Fibroblast of skin of back (primary cell): ENCODE measurements at regions not wholly inside any gene's neighbourhood (a gene's known extent, or its start where the extent isn't known, plus 50 kb on each side); places are given as distances from the start of the nearest gene placed in this dataset.
A peak's percentile ranks its signal among the peaks of the same experiment; 100 is the strongest.

Experiments
- DNase-seq: peaks from one replicate; pipeline ENCODE4 v3.0.0-alpha.2; 2013

- no peak for DNase-seq
Observed at GRCh38 chr6:71433441-71433840, 144.8 kb downstream of the OGFRL1 start.

DNA sequence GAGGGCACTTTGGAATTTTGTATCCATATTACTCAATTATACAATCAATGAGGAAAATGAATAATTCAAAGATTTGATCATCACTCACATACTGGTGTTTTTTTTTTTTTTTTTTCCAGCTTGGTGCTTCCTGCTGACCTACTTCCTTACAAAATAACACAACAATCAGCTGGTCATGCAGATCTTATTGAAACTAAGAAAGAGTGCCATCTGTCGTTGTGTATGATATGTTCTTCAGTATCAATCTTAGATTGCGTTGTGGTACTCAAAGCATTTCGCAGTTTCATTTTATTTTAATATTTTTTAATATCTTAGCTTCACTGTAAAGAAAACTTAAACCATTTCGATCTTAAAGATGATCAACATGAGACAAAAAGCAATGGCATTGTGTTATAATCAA, 155.6 kb downstream of the OGFRL1 start:
- DNase-seq = peak; percentile 1

- peak; percentile 13 for DNase-seq
Observed at GRCh38 chr6:71446057-71446456, 157.4 kb downstream of the OGFRL1 start.

- no peak for DNase-seq
Observed at GRCh38 chr6:71446470-71446869, 157.9 kb downstream of the OGFRL1 start.

DNA sequence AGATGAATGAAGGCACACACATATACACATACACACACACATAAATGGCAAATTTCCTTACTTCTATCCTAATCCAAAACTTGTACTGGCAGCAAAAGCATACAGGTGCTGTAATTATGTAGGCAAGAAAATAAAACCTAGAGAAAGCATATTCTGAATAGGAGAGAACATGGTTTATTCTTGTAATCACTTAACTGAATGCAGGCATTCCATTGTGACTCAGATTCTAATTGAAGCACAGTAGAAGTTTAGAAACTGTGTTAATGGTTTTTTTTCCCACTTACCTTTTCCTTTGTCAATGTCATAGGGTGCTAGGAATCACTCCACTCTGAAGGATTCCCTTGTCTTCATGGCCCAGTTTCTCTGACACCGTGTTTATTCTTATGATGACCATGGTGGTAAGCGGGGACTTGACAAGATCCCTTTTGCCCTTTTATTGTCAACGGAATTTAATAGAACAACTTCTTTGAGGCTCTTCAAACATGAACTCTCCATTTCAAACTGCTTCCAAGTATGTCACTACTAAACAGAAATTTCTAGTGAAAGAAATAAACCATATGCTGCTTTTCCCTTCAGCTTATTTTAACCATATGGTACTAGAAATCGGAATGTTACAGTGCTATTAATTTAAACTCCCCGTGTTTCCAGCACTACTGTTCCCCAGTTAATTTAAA, 164.2 kb downstream of the OGFRL1 start:
- DNase-seq = no peak

- DNase-seq = no peak
Observed at GRCh38 chr6:71453371-71453706, 164.7 kb downstream of the OGFRL1 start.

- no peak for DNase-seq
Observed at GRCh38 chr6:71454056-71454455, 165.4 kb downstream of the OGFRL1 start.

GRCh38 chr6:71457929-71458328, 169.3 kb downstream of the OGFRL1 start:
- no peak for DNase-seq

- no peak for DNase-seq
Observed at GRCh38 chr6:71459162-71459561, 170.6 kb downstream of the OGFRL1 start.

- DNase-seq = peak; percentile 35
Observed at GRCh38 chr6:71460933-71461332, 172.3 kb downstream of the OGFRL1 start.

- no peak for DNase-seq
Observed at GRCh38 chr6:71463061-71463460, 174.4 kb downstream of the OGFRL1 start.

DNA sequence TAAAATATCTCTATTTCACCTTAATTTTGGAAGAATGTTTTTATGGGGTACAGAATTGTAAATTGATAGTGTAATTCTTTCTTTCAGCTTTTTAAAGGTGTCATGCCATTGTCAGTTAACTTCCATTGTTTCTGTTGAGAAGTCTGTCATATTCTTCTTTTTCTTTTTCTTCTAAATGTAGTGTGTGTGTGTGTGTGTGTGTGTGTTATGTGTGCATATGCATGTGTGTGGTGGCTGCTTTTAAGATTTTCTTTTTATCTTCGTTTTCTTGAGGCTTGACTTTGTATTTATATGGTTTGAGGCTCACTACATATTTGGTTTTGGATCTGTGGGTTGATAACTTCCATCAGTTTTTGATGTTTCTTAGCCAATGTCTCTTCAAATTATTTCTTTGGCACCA, 176.5 kb downstream of the OGFRL1 start:
- no peak for DNase-seq

- DNase-seq = no peak
Observed at GRCh38 chr6:71466362-71466761, 177.8 kb downstream of the OGFRL1 start.

DNA sequence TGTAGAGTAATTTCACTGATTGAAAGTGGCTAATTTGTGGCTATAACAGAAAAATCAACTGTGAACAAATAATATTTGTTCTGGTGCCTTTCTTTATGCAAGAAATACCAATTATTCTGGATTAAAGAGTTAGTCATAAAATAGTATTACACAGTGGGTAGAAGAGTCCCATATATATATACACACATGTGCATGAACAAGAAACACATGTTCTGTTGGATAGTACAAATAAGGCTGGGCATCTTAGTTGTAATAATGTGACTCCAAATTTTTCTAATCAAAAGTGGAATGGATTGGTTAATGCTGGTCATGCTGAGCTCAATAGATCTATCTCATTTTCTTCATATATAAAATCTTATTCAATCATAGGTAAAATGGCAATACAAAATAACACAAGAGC, 179.4 kb downstream of the OGFRL1 start:
- no peak for DNase-seq

GRCh38 chr6:71468841-71469700, 180.5 kb downstream of the OGFRL1 start:
- DNase-seq = peak; percentile 94

DNA sequence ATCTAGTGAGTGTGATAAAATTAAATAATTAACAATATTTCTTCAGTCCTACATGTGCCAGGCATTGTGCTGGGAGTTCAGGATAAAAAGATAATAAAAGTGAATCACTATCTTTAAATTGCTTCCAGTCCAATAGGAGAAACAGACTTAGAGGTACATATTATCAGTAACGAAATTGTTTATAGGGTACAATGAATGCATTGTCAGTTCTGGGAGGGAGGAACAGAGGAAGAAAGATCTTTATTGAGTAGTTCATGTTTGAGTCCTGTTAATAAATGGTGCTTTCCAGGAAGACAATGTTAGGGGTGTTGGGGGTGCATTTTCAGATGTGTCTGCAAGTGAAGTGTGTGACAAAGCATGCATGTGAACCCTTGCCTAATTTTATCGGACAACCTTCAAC, 183.1 kb downstream of the OGFRL1 start:
- DNase-seq = no peak

GRCh38 chr6:71473926-71474325, 185.3 kb downstream of the OGFRL1 start:
- DNase-seq = peak; percentile 93

DNA sequence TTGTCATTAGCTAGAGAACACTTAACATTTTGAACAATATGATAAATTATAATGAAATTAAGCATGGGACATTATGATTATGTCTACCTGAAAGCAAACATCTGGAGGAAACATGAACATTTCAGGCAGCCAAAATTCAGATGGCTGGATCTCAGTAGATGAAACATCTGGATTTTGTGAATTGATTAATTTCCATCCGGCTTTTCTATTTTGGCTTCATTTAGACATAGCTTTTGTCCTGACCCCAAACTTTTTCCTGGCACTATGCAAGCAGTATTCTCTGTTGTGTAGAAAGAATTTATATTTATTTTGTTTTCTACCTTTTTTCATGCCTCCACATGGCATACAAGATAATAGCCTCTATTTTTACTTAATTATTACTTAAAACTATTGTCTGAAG, 186.3 kb downstream of the OGFRL1 start:
- no peak for DNase-seq

DNA sequence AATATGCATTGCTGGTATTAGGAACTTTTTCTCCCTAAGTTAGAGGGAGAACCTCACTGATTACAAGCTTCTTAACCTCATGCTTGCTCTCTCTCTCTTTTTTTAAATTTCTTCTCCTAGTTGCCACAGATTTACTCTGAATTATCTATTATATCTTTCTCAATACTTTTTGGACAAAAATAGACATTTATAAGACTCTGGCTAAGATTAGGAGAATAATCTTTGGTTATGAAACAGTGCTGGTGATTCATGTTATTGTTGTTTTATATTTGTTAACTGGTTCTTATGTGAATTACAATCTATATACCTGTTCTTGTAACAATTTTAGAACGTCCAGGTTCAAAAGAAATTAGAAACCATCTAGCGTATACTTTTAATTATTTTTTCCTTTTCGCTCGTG, 187.8 kb downstream of the OGFRL1 start:
- no peak for DNase-seq

DNA sequence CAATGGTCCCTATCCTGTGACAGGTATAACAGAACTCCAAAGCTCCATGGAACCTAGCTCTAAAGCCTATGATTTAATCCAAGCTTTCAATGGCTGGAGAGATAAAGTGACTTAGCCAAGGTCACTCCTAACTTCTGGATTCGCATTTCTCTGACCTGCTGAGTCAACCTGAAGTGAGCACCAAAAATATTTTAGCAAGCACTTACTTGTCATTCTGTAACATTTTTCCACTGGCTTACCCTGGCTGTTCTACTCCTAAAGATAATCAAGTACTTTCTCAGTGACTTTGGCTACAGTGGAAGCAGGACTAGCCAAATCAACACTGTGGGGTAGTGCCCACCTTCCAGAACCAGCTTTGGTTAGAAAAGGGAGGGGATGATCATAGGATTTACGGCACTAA, 188.3 kb downstream of the OGFRL1 start:
- DNase-seq = no peak

DNA sequence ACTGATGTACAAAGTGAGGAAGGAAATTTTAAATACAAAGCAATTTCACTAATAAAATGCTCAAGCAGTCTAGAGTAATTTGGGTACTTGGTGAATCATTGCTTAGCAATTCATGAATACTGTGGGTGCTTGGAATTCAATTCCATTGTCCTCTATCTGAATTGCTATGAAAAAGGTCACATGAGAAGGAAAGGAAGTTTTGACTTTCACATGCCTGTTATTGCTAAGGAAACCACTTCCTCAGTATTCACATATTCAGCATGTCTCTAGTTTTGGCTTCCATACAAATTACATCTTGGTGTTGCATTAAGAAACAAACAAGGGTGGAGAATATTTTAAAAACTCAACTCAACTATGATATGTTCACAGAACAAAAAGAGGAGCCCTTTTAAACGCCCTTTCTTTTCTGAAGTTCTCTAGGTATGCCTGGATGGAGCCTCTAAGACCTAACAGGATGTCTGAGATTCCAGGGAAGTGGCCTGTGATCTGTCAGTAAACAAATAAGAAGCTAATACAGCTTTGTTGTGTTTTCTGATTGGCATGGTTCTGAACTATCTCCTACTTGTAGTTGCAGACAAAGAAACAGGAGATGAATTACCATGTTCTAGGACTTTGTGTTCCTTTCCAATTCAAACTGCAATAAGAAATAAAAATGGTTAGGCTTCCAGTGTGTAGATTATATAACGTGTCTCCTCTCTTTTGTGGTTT, 190.4 kb downstream of the OGFRL1 start:
- DNase-seq = peak; percentile 95

GRCh38 chr6:71480577-71480976, 192.0 kb downstream of the OGFRL1 start:
- no peak for DNase-seq

DNA sequence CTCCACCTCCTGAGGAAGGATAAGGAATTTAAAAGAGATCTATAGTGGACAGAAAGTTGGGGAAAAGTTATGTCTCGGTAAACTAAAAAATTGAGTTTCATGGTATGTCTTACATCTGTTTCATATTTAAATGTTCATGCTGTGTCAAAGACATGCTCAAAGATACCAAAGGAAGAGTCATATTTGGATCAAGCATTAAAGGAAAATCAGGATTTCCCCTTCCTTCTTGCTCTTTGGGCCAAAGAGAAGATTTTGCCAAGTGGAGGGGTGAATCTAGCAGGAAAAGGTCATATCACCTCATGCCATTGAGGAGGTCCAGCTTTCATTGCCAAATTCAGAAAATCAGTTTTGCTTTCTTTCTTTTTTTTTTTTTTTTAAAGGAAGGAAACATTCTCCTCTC, 192.4 kb downstream of the OGFRL1 start:
- DNase-seq = no peak

GRCh38 chr6:71481801-71482200, 193.2 kb downstream of the OGFRL1 start:
- no peak for DNase-seq
